Fibroblast of villous mesenchyme (primary cell): ENCODE measurements at regions not wholly inside any gene's neighbourhood (a gene's known extent, or its start where the extent isn't known, plus 50 kb on each side); places are given as distances from the start of the nearest gene placed in this dataset.

Source experiments
- DNase-seq: peaks from one replicate; pipeline ENCODE4 v3.0.0-alpha.2; 2010; ENCODE audit warnings: low read depth
- H3K4me3 ChIP-seq: 2 replicates; pipeline ENCODE4 v1.5.1; 2011; ENCODE audit warnings: low read depth, mild to moderate bottlenecking, low read length
- CTCF ChIP-seq: IDR thresholded peaks from 2 replicates; pipeline ENCODE4 v1.5.1; 2012; ENCODE audit warnings: low read depth, mild to moderate bottlenecking, low read length; ENCODE audit not compliant: insufficient read depth

GRCh38 chr13:108433976-108434755 lies 164.6 kb downstream of the TNFSF13B start:
- H3K4me3 ChIP-seq: no peak overlapping the region
- DNase-seq: no peak
- TF ChIP-seq CTCF: no peak

- no peak overlapping the region for H3K4me3 ChIP-seq
- DNase-seq: no peak
- no peak for TF ChIP-seq CTCF
Observed at GRCh38 chr13:108435393-108436149, 166.1 kb downstream of the TNFSF13B start.

- no peak for TF ChIP-seq CTCF
- no peak overlapping the region for H3K4me3 ChIP-seq
- DNase-seq: no peak
Observed at GRCh38 chr13:108437496-108437895, 168.0 kb downstream of the TNFSF13B start.

GRCh38 chr13:108439556-108439955 lies 170.0 kb downstream of the TNFSF13B start:
- no peak for TF ChIP-seq CTCF
- no peak overlapping the region for H3K4me3 ChIP-seq
- no peak for DNase-seq

GRCh38 chr13:108444448-108444847 lies 174.9 kb downstream of the TNFSF13B start:
- DNase-seq: no peak
- no peak overlapping the region for H3K4me3 ChIP-seq
- TF ChIP-seq CTCF: no peak

- no peak for TF ChIP-seq CTCF
- DNase-seq: no peak
- H3K4me3 ChIP-seq: no peak overlapping the region
Observed at GRCh38 chr13:108448891-108449290, 179.4 kb downstream of the TNFSF13B start.
